A549 (cell line): ENCODE measurements at regions not wholly inside any gene's neighbourhood (a gene's known extent, or its start where the extent isn't known, plus 50 kb on each side); places are given as distances from the start of the nearest gene placed in this dataset.

Source experiments
- ATAC-seq, 2 experiments: fragments of 200-7000 bp in 1 of 2; fragments of >200 bp in 1 of 2; cut with Nextera tagmentation in 1 of 2; cut with Tn5 transposase in 1 of 2; 3 replicates each; pipeline versions ENCODE4 v1.8.0 to v1.9.1; 2018 to 2020; ENCODE audit warnings: mild to moderate bottlenecking in 1 of 2, moderate library complexity in 1 of 2
- CTCF ChIA-PET: fragments of 300-600 bp; sonication (Branson Sonifier 250); formaldehyde crosslinking; extraction: SDS; loops from one replicate; lab custom pipeline; 2021; ENCODE audit warnings: antibody characterized with exemption, inconsistent platforms; lab: Yijun Ruan, JAX
- POLR2A ChIA-PET: fragments of 350-600 bp; formaldehyde crosslinking; extraction: SDS; loops from one replicate; lab custom pipeline; 2021; ENCODE audit warnings: antibody characterized with exemption, inconsistent platforms; lab: Yijun Ruan, JAX
- DNase-seq, 2 experiments: peaks; one replicate each; pipeline versions ENCODE4 v3.0.0 to v3.0.0-alpha.2; 2011 to 2016; ENCODE audit warnings: low read depth in 1 of 2, low spot score in 1 of 2
- FAIRE-seq: peaks from 2 replicates; lab custom pipeline; 2011; peaks lifted over from hg19 to GRCh38; lab: Jason Lieb, UNC
- H3K27ac ChIP-seq, 2 experiments: fragments of >200 bp; sonication (Bioruptor Twin); formaldehyde crosslinking; 3 replicates each; pipeline ENCODE4 v1.5.1; 2016 to 2017
- H3K4me1 ChIP-seq: fragments of >200 bp; sonication (Bioruptor Twin); formaldehyde crosslinking; 3 replicates; pipeline ENCODE4 v1.6.1; 2016
- H3K4me2 ChIP-seq: fragments of >200 bp; sonication (Bioruptor Twin); formaldehyde crosslinking; 3 replicates; pipeline ENCODE4 v1.6.1; 2016
- H3K4me3 ChIP-seq: fragments of >200 bp; sonication (Bioruptor Twin); formaldehyde crosslinking; 3 replicates; pipeline ENCODE4 v1.5.1; 2016
- H3K9me3 ChIP-seq: fragments of >200 bp; sonication (Bioruptor Twin); formaldehyde crosslinking; 3 replicates; pipeline ENCODE4 v1.6.1; 2016
- CBX8 ChIP-seq: fragments of 200-600 bp; sonication (generic); IDR thresholded peaks from 2 replicates; pipeline ENCODE4 v1.6.1; 2016
- CHD4 ChIP-seq: fragments of 200-600 bp; sonication (generic); IDR thresholded peaks from 2 replicates; pipeline ENCODE4 v1.6.1; 2016; ENCODE audit warnings: antibody characterized with exemption, mild to moderate bottlenecking, borderline replicate concordance
- CTCF ChIP-seq: fragments of >200 bp; sonication (Bioruptor Twin); formaldehyde crosslinking; IDR thresholded peaks from 3 replicates; pipeline ENCODE4 v1.5.1; 2016
- EHF ChIP-seq: fragments of 250-450 bp; sonication (Bioruptor Pico); IDR thresholded peaks from 2 replicates; pipeline ENCODE4 v1.5.0; 2020; ENCODE audit warnings: mild to moderate bottlenecking
- FOSB ChIP-seq: fragments of 250-450 bp; sonication (Bioruptor Pico); IDR thresholded peaks from 2 replicates; pipeline ENCODE4 v1.5.0; 2020; ENCODE audit warnings: mild to moderate bottlenecking, moderate library complexity
- FOSL2 ChIP-seq, 2 experiments: fragments of 450-650 bp in 1 of 2; fragments of >200 bp in 1 of 2; sonication (Bioruptor Twin) in 1 of 2; formaldehyde crosslinking; IDR thresholded peaks; 2 replicates each; pipeline versions ENCODE4 v1.5.0 to v1.6.1; 2016 to 2020; ENCODE audit warnings: mild to moderate bottlenecking in 1 of 2, moderate library complexity in 1 of 2
- GATA3 ChIP-seq: IDR thresholded peaks from 2 replicates; pipeline ENCODE4 v1.6.1; 2012; ENCODE audit warnings: borderline replicate concordance
- HEYL ChIP-seq: fragments of 250-450 bp; sonication (Bioruptor Pico); IDR thresholded peaks from 2 replicates; pipeline ENCODE4 v1.8.0; 2021; ENCODE audit warnings: mild to moderate bottlenecking, moderate library complexity
- HMGXB4 ChIP-seq: fragments of 250-450 bp; sonication (Bioruptor Pico); IDR thresholded peaks from 2 replicates; pipeline ENCODE4 v1.5.0; 2021; ENCODE audit warnings: mild to moderate bottlenecking, moderate library complexity, borderline replicate concordance
- HOXB5 ChIP-seq: fragments of 250-450 bp; sonication (Bioruptor Pico); IDR thresholded peaks from 2 replicates; pipeline ENCODE4 v1.5.0; 2020; ENCODE audit warnings: mild to moderate bottlenecking, moderate library complexity
- JUNB ChIP-seq: fragments of >200 bp; sonication (Bioruptor Twin); formaldehyde crosslinking; IDR thresholded peaks from 2 replicates; pipeline ENCODE4 v1.6.1; 2016
- KDM1A ChIP-seq: fragments of 200-600 bp; sonication (generic); IDR thresholded peaks from 2 replicates; pipeline ENCODE4 v1.6.1; 2016; ENCODE audit warnings: low read depth, mild to moderate bottlenecking
- KDM5A ChIP-seq: fragments of 200-600 bp; sonication (generic); IDR thresholded peaks from 2 replicates; pipeline ENCODE4 v1.6.1; 2016; ENCODE audit warnings: antibody characterized with exemption, mild to moderate bottlenecking
- MAX ChIP-seq: IDR thresholded peaks from 2 replicates; pipeline ENCODE4 v1.6.1; 2012
- MAZ ChIP-seq: fragments of 150-350 bp; IDR thresholded peaks from 2 replicates; pipeline ENCODE4 v1.6.1; 2014; ENCODE audit warnings: antibody characterized with exemption, low read depth, low read length, borderline replicate concordance
- NFE2L2 ChIP-seq: fragments of 150-350 bp; conservative IDR thresholded peaks from 2 replicates; pipeline ENCODE4 v1.6.1; 2014; ENCODE audit warnings: low read length
- NPAS2 ChIP-seq: fragments of 250-450 bp; sonication (Bioruptor Pico); IDR thresholded peaks from 2 replicates; pipeline ENCODE4 v1.8.0; 2022; ENCODE audit warnings: mild to moderate bottlenecking, moderate library complexity, borderline replicate concordance
- NR3C1 ChIP-seq: fragments of >200 bp; sonication (Bioruptor Twin); formaldehyde crosslinking; IDR thresholded peaks from 3 replicates; pipeline ENCODE4 v1.6.1; 2017
- PHF8 ChIP-seq: fragments of 200-600 bp; sonication (generic); IDR thresholded peaks from 2 replicates; pipeline ENCODE4 v1.6.1; 2016; ENCODE audit warnings: low read depth, mild to moderate bottlenecking, antibody characterized with exemption, moderate library complexity, borderline replicate concordance
- RCOR1 ChIP-seq: fragments of 150-350 bp; IDR thresholded peaks from 2 replicates; pipeline ENCODE4 v1.6.1; 2014; ENCODE audit warnings: antibody characterized with exemption, low read length, low read depth
- RFX5 ChIP-seq: fragments of 450-650 bp; IDR thresholded peaks from 2 replicates; pipeline ENCODE4 v1.7.1; 2014; ENCODE audit warnings: antibody characterized with exemption, mild to moderate bottlenecking, moderate library complexity
- RNF2 ChIP-seq: fragments of 200-600 bp; sonication (generic); IDR thresholded peaks from 2 replicates; pipeline ENCODE4 v1.6.1; 2016; ENCODE audit warnings: low read depth, mild to moderate bottlenecking, antibody characterized with exemption, moderate library complexity, borderline replicate concordance
- SMC3 ChIP-seq: fragments of >200 bp; sonication (Bioruptor Twin); formaldehyde crosslinking; IDR thresholded peaks from 3 replicates; pipeline ENCODE4 v1.6.1; 2018; ENCODE audit warnings: inconsistent platforms
- SREBF2 ChIP-seq: fragments of 450-650 bp; IDR thresholded peaks from 2 replicates; pipeline ENCODE4 v1.6.1; 2014; ENCODE audit warnings: mild to moderate bottlenecking, moderate library complexity
- TFCP2L1 ChIP-seq: fragments of 250-450 bp; sonication (Bioruptor Pico); IDR thresholded peaks from 2 replicates; pipeline ENCODE4 v1.5.0; 2021; ENCODE audit warnings: mild to moderate bottlenecking
- TP53 ChIP-seq: fragments of 250-450 bp; sonication (Bioruptor Pico); IDR thresholded peaks from 2 replicates; pipeline ENCODE4 v1.5.0; 2021; ENCODE audit warnings: mild to moderate bottlenecking, moderate library complexity
- WGBS: methylation state at CpG from one replicate; pipeline ENCODE4 v1.1.6; 2017; ENCODE audit errors: missing lambda C conversion rate; 5-methylcytosine and 5-hydroxymethylcytosine counted together

- POLR2A ChIA-PET = no interaction called here
- Histone ChIP-seq H3K4me2 (no peak overlapping the region), H3K4me3 (no peak overlapping the region), H3K27ac (no peak overlapping the region), H3K4me1 (no peaks in the 10 kb centered on the region), H3K9me3 (no peaks in the 10 kb centered on the region)
- FAIRE-seq (no peak), DNase-seq (no peak), ATAC-seq (no peak)
- CTCF ChIA-PET = no interaction called here
- TF ChIP-seq KDM1A (no peak), NR3C1 (no peak), HMGXB4 (CRISPR knock-in tag) (no peak), MAZ (no peak), SMC3 (no peak), KDM5A (no peak), GATA3 (no peak), CTCF (no peak), SREBF2 (no peak), RFX5 (no peak), HEYL (CRISPR knock-in tag) (no peak), FOSB (CRISPR knock-in tag) (no peak), JUNB (no peak), EHF (CRISPR knock-in tag) (no peak), MAX (no peak), TFCP2L1 (CRISPR knock-in tag) (no peak), CHD4 (no peak)
Measured at GRCh38 chr13:77999746-78000145, 81.1 kb upstream of the EDNRB start.

- Histone ChIP-seq H3K4me2 (no peak overlapping the region), H3K4me1 (no peaks in the 10 kb centered on the region), H3K4me3 (no peak overlapping the region), H3K27ac (no peak overlapping the region), H3K9me3 (no peaks in the 10 kb centered on the region)
- FAIRE-seq (no peak), DNase-seq (no peak), ATAC-seq (no peak)
- no peak for TF ChIP-seq HOXB5 (CRISPR knock-in tag)
- no peak for TF ChIP-seq NR3C1
- no peak for TF ChIP-seq HEYL (CRISPR knock-in tag)
- TF ChIP-seq HMGXB4 (CRISPR knock-in tag) = no peak
- no peak for TF ChIP-seq TP53 (CRISPR knock-in tag)
- no peak for TF ChIP-seq RCOR1
- TF ChIP-seq SREBF2 = no peak
- no peak for TF ChIP-seq FOSL2 (IDR thresholded peaks at IDR 0.05)
- TF ChIP-seq FOSL2 (CRISPR knock-in tag; IDR thresholded peaks at IDR 0.05) = no peak
- no peak for TF ChIP-seq CBX8
- no peak for TF ChIP-seq RNF2
- TF ChIP-seq PHF8 = no peak
- no peak for TF ChIP-seq NFE2L2
- TF ChIP-seq FOSB (CRISPR knock-in tag) = no peak
- TF ChIP-seq NPAS2 = no peak
- 50% methylated on average over 3 of the region's 3 CpGs for WGBS
- ChIA-PET CTCF (no interaction called here), POLR2A (no interaction called here)
Measured at GRCh38 chr13:77994166-77994565, 75.5 kb upstream of the EDNRB start.
